ENCODE measurements at regions not wholly inside any gene's neighbourhood (a gene's known extent, or its start where the extent isn't known, plus 50 kb on each side); places are given as distances from the start of the nearest gene placed in this dataset.
"Not testable (repeated sequence)": the region's sequence is repeated elsewhere in the genome, so short reads cannot be mapped to it uniquely, and the experiment has no call there.

GRCh38 chr7:73203312-73203711 is 105.3 kb downstream of the NSUN5 start:
- not testable (repeated sequence) for H3K9me2 ChIP-seq (ENCODE audit: insufficient read depth); H3K4me1 Mint-ChIP-seq; ATAC-seq; H3K36me3 ChIP-seq (ENCODE audit: insufficient read depth); H3K4me3 ChIP-seq; H3K27ac Mint-ChIP-seq; H3K4me2 ChIP-seq; H3K4me3 Mint-ChIP-seq; H3F3A ChIP-seq (replicated peaks; ENCODE audit: low read depth); H3K9me3 Mint-ChIP-seq; H2AFZ ChIP-seq; H3K27me3 ChIP-seq (ENCODE audit: insufficient read depth); H3K36me3 Mint-ChIP-seq (ENCODE audit: low read depth); H3K79me2 ChIP-seq (replicated peaks; ENCODE audit: insufficient read depth); DNase-seq (ENCODE audit: low spot score); H3K27ac ChIP-seq (ENCODE audit: low read depth); H4K20me1 ChIP-seq (replicated peaks; ENCODE audit: insufficient read depth); H3K27me3 Mint-ChIP-seq (ENCODE audit: insufficient read depth, low read depth, poor library complexity); H3K4me1 ChIP-seq (ENCODE audit: insufficient read depth)

DNA sequence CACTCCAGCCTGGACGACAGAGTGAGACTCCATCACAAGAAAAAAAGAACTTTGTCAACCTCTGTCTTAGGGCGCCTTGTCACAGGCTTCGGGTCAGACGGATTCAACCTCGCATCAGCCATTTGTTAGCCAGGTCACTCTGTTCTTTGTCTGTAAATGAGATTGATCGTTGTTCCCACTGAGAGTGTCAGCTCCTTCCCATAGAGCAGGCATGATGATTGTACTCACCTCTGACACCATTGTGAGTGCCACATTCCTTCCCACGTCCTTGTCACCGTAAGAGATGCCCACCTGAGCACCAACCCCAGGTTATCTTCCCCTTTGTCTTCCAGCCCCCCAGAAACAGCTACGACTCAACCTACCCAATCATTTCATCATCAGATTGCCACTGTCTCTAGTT is 107.4 kb downstream of the NSUN5 start:
- not testable (repeated sequence) for H3K36me3 Mint-ChIP-seq (ENCODE audit: low read depth); H3K27ac Mint-ChIP-seq; H3K4me3 ChIP-seq; H3K79me2 ChIP-seq (replicated peaks; ENCODE audit: insufficient read depth); H3K27me3 ChIP-seq (ENCODE audit: insufficient read depth); H3K4me3 Mint-ChIP-seq; H3K4me2 ChIP-seq; H3K27me3 Mint-ChIP-seq (ENCODE audit: insufficient read depth, low read depth, poor library complexity); H3K4me1 ChIP-seq (ENCODE audit: insufficient read depth); H2AFZ ChIP-seq; H3K4me1 Mint-ChIP-seq; H3K9me2 ChIP-seq (ENCODE audit: insufficient read depth); ATAC-seq; H3F3A ChIP-seq (replicated peaks; ENCODE audit: low read depth); H3K9me3 Mint-ChIP-seq; H3K36me3 ChIP-seq (ENCODE audit: insufficient read depth); H3K27ac ChIP-seq (ENCODE audit: low read depth); H4K20me1 ChIP-seq (replicated peaks; ENCODE audit: insufficient read depth); DNase-seq (ENCODE audit: low spot score)

- not testable (repeated sequence) for H3K27ac Mint-ChIP-seq; H3K36me3 Mint-ChIP-seq (ENCODE audit: low read depth); ATAC-seq; H3F3A ChIP-seq (replicated peaks; ENCODE audit: low read depth); H4K20me1 ChIP-seq (replicated peaks; ENCODE audit: insufficient read depth); H3K9me2 ChIP-seq (ENCODE audit: insufficient read depth); H3K27ac ChIP-seq (ENCODE audit: low read depth); H3K4me1 ChIP-seq (ENCODE audit: insufficient read depth); DNase-seq (ENCODE audit: low spot score); H3K4me3 Mint-ChIP-seq; H3K36me3 ChIP-seq (ENCODE audit: insufficient read depth); H3K79me2 ChIP-seq (replicated peaks; ENCODE audit: insufficient read depth); H2AFZ ChIP-seq; H3K4me1 Mint-ChIP-seq; H3K27me3 ChIP-seq (ENCODE audit: insufficient read depth); H3K4me2 ChIP-seq; H3K27me3 Mint-ChIP-seq (ENCODE audit: insufficient read depth, low read depth, poor library complexity); H3K4me3 ChIP-seq; H3K9me3 Mint-ChIP-seq
Measured at GRCh38 chr7:73200518-73201099, 108.0 kb downstream of the NSUN5 start.

- not testable (repeated sequence) for H3K4me1 Mint-ChIP-seq; H3K9me3 Mint-ChIP-seq; H3K36me3 ChIP-seq (ENCODE audit: insufficient read depth); H3K27ac ChIP-seq (ENCODE audit: low read depth); H3K79me2 ChIP-seq (replicated peaks; ENCODE audit: insufficient read depth); H3K4me2 ChIP-seq; H3K27ac Mint-ChIP-seq; H3K27me3 ChIP-seq (ENCODE audit: insufficient read depth); H2AFZ ChIP-seq; H3K4me3 ChIP-seq; H3F3A ChIP-seq (replicated peaks; ENCODE audit: low read depth); DNase-seq (ENCODE audit: low spot score); H3K36me3 Mint-ChIP-seq (ENCODE audit: low read depth); H3K9me2 ChIP-seq (ENCODE audit: insufficient read depth); ATAC-seq; H4K20me1 ChIP-seq (replicated peaks; ENCODE audit: insufficient read depth); H3K4me3 Mint-ChIP-seq; H3K27me3 Mint-ChIP-seq (ENCODE audit: insufficient read depth, low read depth, poor library complexity); H3K4me1 ChIP-seq (ENCODE audit: insufficient read depth)
Measured at GRCh38 chr7:73193991-73194390, 108.2 kb upstream of the SPDYE9 start.

DNA sequence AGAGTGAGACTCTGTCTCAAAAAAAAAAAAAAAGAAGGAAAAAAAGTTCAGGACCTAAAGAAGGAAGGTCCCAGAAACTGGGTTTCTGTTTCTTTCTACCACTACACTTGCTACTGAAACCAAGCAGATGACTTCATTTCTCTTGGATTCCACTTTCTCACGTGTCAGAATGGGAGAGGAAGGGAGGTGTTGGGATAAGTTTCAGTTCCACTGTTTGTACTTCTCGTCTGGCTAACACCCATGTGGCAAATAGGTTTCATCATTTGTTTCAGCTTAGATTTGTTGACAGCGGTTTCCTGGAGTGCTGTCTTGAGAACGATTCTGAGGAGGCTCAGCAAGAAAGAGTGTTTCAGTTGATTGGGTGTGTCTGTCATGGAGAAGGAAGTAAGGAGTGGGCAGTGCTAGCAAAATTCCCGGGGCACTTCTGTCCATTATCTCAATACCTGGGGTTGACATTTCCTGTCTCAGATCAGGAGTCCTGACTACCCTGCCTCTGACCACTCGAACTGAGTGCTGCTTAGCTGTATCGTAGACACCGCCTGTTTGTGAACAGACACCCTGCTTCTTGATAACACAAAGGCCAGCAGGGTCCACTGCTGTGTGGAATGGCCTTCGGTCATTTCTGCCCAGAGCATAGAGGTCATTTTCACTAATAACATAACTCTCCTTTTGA is 104.8 kb upstream of the SPDYE9 start:
- not testable (repeated sequence) for H3K27me3 ChIP-seq (ENCODE audit: insufficient read depth); H3K4me3 Mint-ChIP-seq; H3K9me3 Mint-ChIP-seq; H3K9me2 ChIP-seq (ENCODE audit: insufficient read depth); H3K27me3 Mint-ChIP-seq (ENCODE audit: insufficient read depth, low read depth, poor library complexity); H3K36me3 Mint-ChIP-seq (ENCODE audit: low read depth); H3K4me1 ChIP-seq (ENCODE audit: insufficient read depth); H2AFZ ChIP-seq; H3K36me3 ChIP-seq (ENCODE audit: insufficient read depth); H3K4me1 Mint-ChIP-seq; DNase-seq (ENCODE audit: low spot score); ATAC-seq; H3F3A ChIP-seq (replicated peaks; ENCODE audit: low read depth); H4K20me1 ChIP-seq (replicated peaks; ENCODE audit: insufficient read depth); H3K4me2 ChIP-seq; H3K79me2 ChIP-seq (replicated peaks; ENCODE audit: insufficient read depth); H3K27ac Mint-ChIP-seq; H3K27ac ChIP-seq (ENCODE audit: low read depth); H3K4me3 ChIP-seq

GRCh38 chr7:73188287-73188686 is 102.4 kb upstream of the SPDYE9 start:
- H3K36me3 Mint-ChIP-seq (ENCODE audit: low read depth); ATAC-seq; H3K27me3 ChIP-seq (ENCODE audit: insufficient read depth); DNase-seq (ENCODE audit: low spot score); H3K4me3 Mint-ChIP-seq; H4K20me1 ChIP-seq (replicated peaks; ENCODE audit: insufficient read depth); H3F3A ChIP-seq (replicated peaks; ENCODE audit: low read depth); H3K9me3 Mint-ChIP-seq; H3K4me2 ChIP-seq; H3K27me3 Mint-ChIP-seq (ENCODE audit: insufficient read depth, low read depth, poor library complexity); H3K4me1 Mint-ChIP-seq; H3K27ac Mint-ChIP-seq; H3K4me1 ChIP-seq (ENCODE audit: insufficient read depth); H3K79me2 ChIP-seq (replicated peaks; ENCODE audit: insufficient read depth); H3K9me2 ChIP-seq (ENCODE audit: insufficient read depth); H2AFZ ChIP-seq; H3K4me3 ChIP-seq; H3K36me3 ChIP-seq (ENCODE audit: insufficient read depth); H3K27ac ChIP-seq (ENCODE audit: low read depth): not testable (repeated sequence)

Data from GM23338 (cell line).